Ovary (tissue), 7 donors: ENCODE measurements at regions not wholly inside any gene's neighbourhood (a gene's known extent, or its start where the extent isn't known, plus 50 kb on each side); places are given as distances from the start of the nearest gene placed in this dataset.

Experiments used
- DNase-seq, 5 donors: peaks; one replicate each; pipeline ENCODE4 v3.0.0-alpha.2; 2019 to 2020
- H3K27ac ChIP-seq, 2 donors: fragments of 200-600 bp; one replicate each; pipeline versions ENCODE4 v1.5.1 to v1.8.0; 2019 to 2022
- H3K27me3 ChIP-seq: fragments of 200-600 bp; one replicate; pipeline ENCODE4 v1.8.0; 2022
- H3K36me3 ChIP-seq: fragments of 200-600 bp; sonication (generic); one replicate; pipeline ENCODE4 v1.5.1; 2019
- H3K4me1 ChIP-seq: one replicate; pipeline ENCODE4 v1.8.1; 2013; ENCODE audit warnings: mild to moderate bottlenecking, moderate library complexity; ENCODE audit not compliant: insufficient read depth
- H3K4me3 ChIP-seq: fragments of 200-600 bp; sonication (generic); one replicate; pipeline ENCODE4 v1.5.1; 2017
- H3K9me3 ChIP-seq, 2 donors: fragments of 200-600 bp in 1 of 2; sonication (generic) in 1 of 2; one replicate each; pipeline versions ENCODE4 v1.5.1 to v1.8.1; 2013 to 2019; ENCODE audit warnings: mild to moderate bottlenecking in 1 of 2, moderate library complexity in 1 of 2
- CTCF ChIP-seq, 3 donors: fragments of 450-650 bp in 2 of 3; fragments of 200-600 bp in 1 of 3; IDR thresholded peaks; one replicate each; pipeline versions ENCODE4 v1.5.1 to v1.8.0; 2016 to 2022; ENCODE audit warnings: antibody characterized with exemption in 3 of 3, mild to moderate bottlenecking in 1 of 3
- EP300 ChIP-seq: sonication (generic); formaldehyde crosslinking; IDR thresholded peaks from one replicate; pipeline ENCODE4 v1.6.1; 2017; ENCODE audit warnings: antibody characterized with exemption
- POLR2A ChIP-seq: fragments of 450-650 bp; IDR thresholded peaks from one replicate; pipeline ENCODE4 v1.6.1; 2017; ENCODE audit warnings: antibody characterized with exemption, mild to moderate bottlenecking, moderate library complexity
- WGBS, 3 donors: extraction: QIAGEN DNeasy Blood & Tissue Kit in 1 of 3; methylation state at CpG; one replicate each; pipeline versions ENCODE4 v1.1.5 to v1.1.7; 2013 to 2017; 5-methylcytosine and 5-hydroxymethylcytosine counted together
- intact Hi-C, 4 donors: fragments of 100-400 bp; cut with DNase I; formaldehyde crosslinking; loops; one replicate each; pipeline versions ENCODE4 v1.11.0 to v1.15.1; 2022 to 2023
- donor health status: DM: no; HTN: no; CAD: no; lungs with moderate emphysema.
- donor health status: DM: no; HTN: no; CAD: no.
- donor health status: Bipolar disorder and iron deficiency.
- donor health status: DM: no; HTN: no; CAD: no.
- donor health status: DM: yes; HTN: yes; CAD: no.

- no peaks in the 10 kb centered on the region for H3K27me3 ChIP-seq
- no peaks in the 10 kb centered on the region for H3K36me3 ChIP-seq
- H3K27ac ChIP-seq, result no peak overlapping the region
- DNase-seq, result no peak
- WGBS, 3 donors, result 59 to 80% (median 75%) methylated on average over 2 of the region's 2 CpGs
- intact Hi-C loops, result no loop called here
- TF ChIP-seq POLR2A, result no peak
- TF ChIP-seq EP300, result no peak
- no peak for TF ChIP-seq CTCF (IDR thresholded peaks at IDR 0.05)
- H3K9me3 ChIP-seq, result no peaks in the 10 kb centered on the region
- H3K4me1 ChIP-seq, result no peaks in the 10 kb centered on the region
- H3K4me3 ChIP-seq, result no peak overlapping the region
Observed at GRCh38 chr7:53642866-53643265, 607.4 kb downstream of the POM121L12 start.

- Histone ChIP-seq H3K4me3 (no peak overlapping the region), H3K27ac (no peak overlapping the region), H3K36me3 (no peaks in the 10 kb centered on the region), H3K27me3 (no peaks in the 10 kb centered on the region), H3K9me3 (no peaks in the 10 kb centered on the region), H3K4me1 (no peaks in the 10 kb centered on the region)
- intact Hi-C loops, result no loop called here
- 93 to 97% (median 96%) methylated on average over 1 of the region's 1 CpG for WGBS, 3 donors
- DNase-seq, result no peak
- no peak for TF ChIP-seq EP300
- no peak for TF ChIP-seq CTCF (IDR thresholded peaks at IDR 0.05)
- TF ChIP-seq POLR2A, result no peak
Observed at GRCh38 chr7:53656881-53657280, 621.4 kb downstream of the POM121L12 start.

- Histone ChIP-seq H3K27me3 (no peaks in the 10 kb centered on the region), H3K4me1 (no peaks in the 10 kb centered on the region), H3K9me3 (no peaks in the 10 kb centered on the region), H3K27ac (no peak overlapping the region), H3K4me3 (no peak overlapping the region), H3K36me3 (no peaks in the 10 kb centered on the region)
- TF ChIP-seq POLR2A (no peak), EP300 (no peak), CTCF (IDR thresholded peaks at IDR 0.05) (no peak)
- DNase-seq, result no peak
- WGBS, 3 donors, result 80 to 81% (median 80%) methylated on average over 1 of the region's 1 CpG
- intact Hi-C loops, result no loop called here
Observed at GRCh38 chr7:53657586-53657985, 622.2 kb downstream of the POM121L12 start.

- Histone ChIP-seq H3K4me1 (no peaks in the 10 kb centered on the region), H3K27ac (no peak overlapping the region), H3K36me3 (no peaks in the 10 kb centered on the region), H3K4me3 (no peak overlapping the region), H3K9me3 (no peaks in the 10 kb centered on the region), H3K27me3 (no peaks in the 10 kb centered on the region)
- TF ChIP-seq POLR2A, result no peak
- TF ChIP-seq EP300, result no peak
- TF ChIP-seq CTCF (IDR thresholded peaks at IDR 0.05), result no peak
- WGBS, 3 donors, result 83 to 88% (median 87%) methylated on average over 3 of the region's 3 CpGs
- intact Hi-C loops, result no loop called here
- no peak for DNase-seq
Observed at GRCh38 chr7:53658951-53659350, 623.5 kb downstream of the POM121L12 start.

- Histone ChIP-seq H3K27ac (no peak overlapping the region), H3K4me3 (no peak overlapping the region), H3K27me3 (no peaks in the 10 kb centered on the region), H3K9me3 (no peaks in the 10 kb centered on the region), H3K4me1 (no peaks in the 10 kb centered on the region), H3K36me3 (no peaks in the 10 kb centered on the region)
- DNase-seq, result no peak
- intact Hi-C loops, result no loop called here
- 73 to 92% (median 87%) methylated on average over 4 of the region's 4 CpGs for WGBS, 3 donors
- TF ChIP-seq EP300 (no peak), CTCF (IDR thresholded peaks at IDR 0.05) (no peak), POLR2A (no peak)
Observed at GRCh38 chr7:53661645-53662217, 626.3 kb downstream of the POM121L12 start.
